Right atrium auricular region (tissue), 2 donors: ENCODE measurements at regions not wholly inside any gene's neighbourhood (a gene's known extent, or its start where the extent isn't known, plus 50 kb on each side); places are given as distances from the start of the nearest gene placed in this dataset.

Source experiments
- DNase-seq: peaks from one replicate; pipeline ENCODE4 v3.0.0-alpha.2; 2019; ENCODE audit warnings: low spot score
- H3K27ac ChIP-seq, 2 donors: fragments of 200-600 bp; sonication (generic); 1 replicate in 1 of 2; 2 replicates in 1 of 2; pipeline ENCODE4 v1.5.1; 2016 to 2019
- H3K27me3 ChIP-seq, 2 donors: fragments of 200-600 bp; sonication (generic); one replicate each; pipeline versions ENCODE4 v1.5.1 to v1.6.0; 2017 to 2019
- H3K36me3 ChIP-seq: fragments of 200-600 bp; sonication (generic); one replicate; pipeline ENCODE4 v1.5.1; 2016
- H3K4me1 ChIP-seq, 2 donors: fragments of 200-600 bp; sonication (generic); one replicate each; pipeline versions ENCODE4 v1.5.1 to v1.6.0; 2017 to 2019
- H3K4me3 ChIP-seq, 2 donors: fragments of 200-600 bp; sonication (generic); 1 replicate in 1 of 2; 2 replicates in 1 of 2; pipeline ENCODE4 v1.5.1; 2017 to 2019; ENCODE audit warnings: mild to moderate bottlenecking in 1 of 2, moderate library complexity in 1 of 2
- H3K9me3 ChIP-seq, 2 donors: fragments of 200-600 bp; sonication (generic); one replicate each; pipeline ENCODE4 v1.5.1; 2019
- TF ChIP-seq, protein P1 (sequence below), 2 donors: fragments of 200-600 bp; sonication (generic); IDR thresholded peaks; one replicate each; pipeline ENCODE4 v1.5.1; 2019; ENCODE audit warnings: antibody characterized with exemption in 2 of 2

DNA sequence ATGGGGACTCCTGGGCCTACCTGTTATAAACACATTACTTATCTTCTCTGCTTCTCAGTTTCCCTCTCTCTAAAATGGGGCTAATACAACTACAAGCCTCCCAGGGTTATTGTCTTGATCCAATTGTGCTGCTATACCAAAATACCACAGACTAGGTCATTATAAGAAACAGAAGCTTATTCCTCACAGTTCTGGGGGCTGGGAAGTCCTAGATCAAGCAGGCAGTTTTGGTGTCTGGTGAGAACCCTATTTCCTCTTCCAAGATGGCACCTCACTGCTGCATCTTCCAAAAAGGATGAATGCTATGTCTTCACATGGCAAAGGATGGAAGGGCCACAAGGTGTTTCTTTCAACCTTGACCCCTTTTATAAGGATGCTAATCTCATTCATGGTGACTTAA, 732.9 kb upstream of the TBX3 start:
- no peak for DNase-seq
- TF ChIP-seq, protein P1, sequence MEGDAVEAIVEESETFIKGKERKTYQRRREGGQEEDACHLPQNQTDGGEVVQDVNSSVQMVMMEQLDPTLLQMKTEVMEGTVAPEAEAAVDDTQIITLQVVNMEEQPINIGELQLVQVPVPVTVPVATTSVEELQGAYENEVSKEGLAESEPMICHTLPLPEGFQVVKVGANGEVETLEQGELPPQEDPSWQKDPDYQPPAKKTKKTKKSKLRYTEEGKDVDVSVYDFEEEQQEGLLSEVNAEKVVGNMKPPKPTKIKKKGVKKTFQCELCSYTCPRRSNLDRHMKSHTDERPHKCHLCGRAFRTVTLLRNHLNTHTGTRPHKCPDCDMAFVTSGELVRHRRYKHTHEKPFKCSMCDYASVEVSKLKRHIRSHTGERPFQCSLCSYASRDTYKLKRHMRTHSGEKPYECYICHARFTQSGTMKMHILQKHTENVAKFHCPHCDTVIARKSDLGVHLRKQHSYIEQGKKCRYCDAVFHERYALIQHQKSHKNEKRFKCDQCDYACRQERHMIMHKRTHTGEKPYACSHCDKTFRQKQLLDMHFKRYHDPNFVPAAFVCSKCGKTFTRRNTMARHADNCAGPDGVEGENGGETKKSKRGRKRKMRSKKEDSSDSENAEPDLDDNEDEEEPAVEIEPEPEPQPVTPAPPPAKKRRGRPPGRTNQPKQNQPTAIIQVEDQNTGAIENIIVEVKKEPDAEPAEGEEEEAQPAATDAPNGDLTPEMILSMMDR (IDR thresholded peaks at IDR 0.05) = no peak
- Histone ChIP-seq H3K4me1 (no peaks in the 10 kb centered on the region), H3K9me3 (peaks cover 0 to 10% of the 10 kb centered on the region in 2 donors), H3K4me3 (no peak overlapping the region), H3K36me3 (no peaks in the 10 kb centered on the region), H3K27ac (no peak overlapping the region), H3K27me3 (no peaks in the 10 kb centered on the region)

DNA sequence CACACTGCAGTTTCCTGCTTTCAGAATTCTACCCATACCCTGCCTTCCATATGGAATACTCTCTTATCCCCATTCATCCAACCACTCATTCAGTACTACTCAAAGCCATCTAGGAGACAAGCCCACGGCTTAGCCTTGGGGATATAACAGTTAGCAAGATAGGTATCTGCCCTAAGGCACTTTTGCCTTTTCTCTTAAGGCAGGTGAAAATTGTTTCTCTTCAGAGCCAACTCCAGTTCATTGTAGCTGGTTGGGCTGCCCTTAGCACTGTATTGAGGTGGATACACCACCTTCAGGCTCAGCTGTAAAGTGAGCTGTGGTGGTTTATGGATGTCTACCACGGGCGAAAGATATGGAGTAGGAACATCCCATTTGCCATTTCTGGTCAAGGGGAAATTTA, 729.7 kb upstream of the TBX3 start:
- Histone ChIP-seq H3K27me3 (no peaks in the 10 kb centered on the region), H3K27ac (no peak overlapping the region), H3K4me1 (no peaks in the 10 kb centered on the region), H3K36me3 (no peaks in the 10 kb centered on the region), H3K4me3 (no peak overlapping the region), H3K9me3 (peaks cover 0 to 10% of the 10 kb centered on the region in 2 donors)
- no peak for DNase-seq
- TF ChIP-seq, protein P1 (IDR thresholded peaks at IDR 0.05) = no peak

DNA sequence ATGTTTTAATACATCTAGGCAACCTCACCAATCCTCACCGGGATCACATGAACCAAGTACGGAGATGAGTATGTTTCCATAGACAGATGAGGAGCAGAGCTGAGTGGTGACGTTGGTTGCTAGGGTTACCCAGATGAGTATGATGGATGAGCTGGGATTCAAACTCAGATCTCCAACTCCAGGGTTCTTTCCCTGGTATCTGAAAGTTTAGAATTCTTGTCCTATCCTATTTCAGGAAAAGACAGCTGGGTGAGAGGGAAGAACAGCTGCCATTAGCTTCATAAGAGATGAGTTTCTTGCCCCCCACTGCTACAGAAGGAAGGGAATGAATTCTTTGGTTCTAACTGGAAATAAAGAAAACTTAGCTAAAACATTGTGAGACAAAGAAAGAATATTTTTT, 728.9 kb upstream of the TBX3 start:
- Histone ChIP-seq H3K4me3 (no peak overlapping the region), H3K4me1 (no peaks in the 10 kb centered on the region), H3K9me3 (peaks cover 0 to 10% of the 10 kb centered on the region in 2 donors), H3K36me3 (no peaks in the 10 kb centered on the region), H3K27ac (no peak overlapping the region), H3K27me3 (no peaks in the 10 kb centered on the region)
- TF ChIP-seq, protein P1 (IDR thresholded peaks at IDR 0.05) = no peak
- DNase-seq = no peak

DNA sequence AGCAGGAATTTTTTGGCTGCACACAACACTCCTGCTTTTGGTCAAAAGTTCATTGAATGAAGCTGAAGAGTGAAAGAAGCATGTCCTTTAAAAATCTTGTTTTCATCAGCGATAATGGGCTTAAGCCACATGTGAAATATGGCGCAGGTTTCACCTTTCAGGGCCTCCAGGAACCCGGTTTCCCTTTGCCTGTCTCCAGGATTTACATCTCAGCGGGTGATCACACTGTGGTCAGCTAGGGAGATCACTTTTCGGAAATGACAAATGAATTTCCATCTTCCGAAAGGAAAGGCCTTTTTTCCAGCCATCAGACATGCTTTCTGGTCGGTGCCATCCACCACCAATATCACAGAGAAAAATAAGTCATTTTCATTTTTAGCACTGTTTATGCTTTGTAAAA, 727.1 kb upstream of the TBX3 start:
- Histone ChIP-seq H3K4me3 (no peak overlapping the region), H3K27ac (no peak overlapping the region), H3K36me3 (no peaks in the 10 kb centered on the region), H3K9me3 (no peaks in the 10 kb centered on the region), H3K27me3 (no peaks in the 10 kb centered on the region), H3K4me1 (no peaks in the 10 kb centered on the region)
- TF ChIP-seq, protein P1 (IDR thresholded peaks at IDR 0.05) = no peak
- no peak for DNase-seq

DNA sequence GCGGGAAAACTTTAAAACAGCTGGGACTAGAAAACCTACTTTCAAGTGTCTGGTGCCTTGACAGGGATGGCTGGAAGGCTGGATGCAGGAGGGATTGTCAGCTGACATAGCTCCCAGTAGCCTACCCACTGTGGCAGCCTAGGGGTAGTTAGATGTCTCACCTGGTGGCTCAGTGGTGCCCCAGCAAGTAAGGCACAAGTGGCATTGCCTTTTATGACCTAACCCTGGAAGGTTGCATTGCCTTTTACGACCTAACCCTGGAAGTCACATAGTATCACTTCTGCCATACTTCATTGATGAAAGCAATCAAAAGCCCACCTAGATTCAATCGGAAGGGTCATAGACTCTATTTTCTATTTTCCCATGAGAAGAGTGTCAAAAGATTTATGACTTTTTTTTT, 724.7 kb upstream of the TBX3 start:
- Histone ChIP-seq H3K27ac (no peak overlapping the region), H3K27me3 (no peaks in the 10 kb centered on the region), H3K36me3 (no peaks in the 10 kb centered on the region), H3K4me1 (peaks cover 0 to 12% of the 10 kb centered on the region in 2 donors), H3K4me3 (no peak overlapping the region), H3K9me3 (no peaks in the 10 kb centered on the region)
- TF ChIP-seq, protein P1 (IDR thresholded peaks at IDR 0.05) = no peak
- DNase-seq = no peak

DNA sequence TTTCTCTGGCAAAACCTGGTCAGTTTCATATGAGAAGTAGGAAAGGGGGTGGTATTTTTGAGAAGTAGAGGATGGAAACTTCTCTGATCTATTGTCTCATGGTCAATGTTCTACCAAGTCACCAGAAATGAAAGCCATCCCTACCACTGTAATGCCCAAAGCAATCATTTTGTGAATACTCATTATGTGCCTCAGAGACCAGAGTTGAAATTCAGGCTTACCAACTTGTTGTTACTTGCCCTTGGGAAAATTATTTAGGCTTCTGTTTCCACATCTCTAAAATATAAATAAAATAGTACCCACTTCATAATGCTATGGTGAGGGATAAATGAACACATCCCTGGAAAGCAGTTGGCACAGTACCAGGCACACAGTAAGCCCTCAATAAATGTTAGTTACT, 723.7 kb upstream of the TBX3 start:
- no peaks in the 10 kb centered on the region for H3K36me3 ChIP-seq
- H3K27ac ChIP-seq = no peak overlapping the region
- TF ChIP-seq, protein P1 (IDR thresholded peaks at IDR 0.05) = no peak
- H3K4me3 ChIP-seq = no peak overlapping the region
- peaks cover 0 to 12% of the 10 kb centered on the region in 2 donors for H3K4me1 ChIP-seq
- no peaks in the 10 kb centered on the region for H3K27me3 ChIP-seq
- H3K9me3 ChIP-seq = no peaks in the 10 kb centered on the region
- DNase-seq = no peak
